ENCODE measurements at regions not wholly inside any gene's neighbourhood (a gene's known extent, or its start where the extent isn't known, plus 50 kb on each side); places are given as distances from the start of the nearest gene placed in this dataset.

- Histone ChIP-seq H3K4me2 (ENCODE audit: insufficient read depth, low read length) (no peak overlapping the region), H3K27ac (ENCODE audit: insufficient read depth, low read depth, low read length) (no peak overlapping the region), H3K9me1 (replicated peaks; ENCODE audit: control insufficient read depth, extremely low read depth, insufficient read depth, low read length) (no peaks in the 10 kb centered on the region), H3K9ac (replicated peaks; ENCODE audit: extremely low read depth, insufficient read depth, low read length) (no peak overlapping the region), H3K9me3 (replicated peaks; ENCODE audit: control insufficient read depth, insufficient read depth, low read length) (no peaks in the 10 kb centered on the region), H3K36me3 (ENCODE audit: control insufficient read depth in 2 of 2, extremely low read depth in 1 of 2, insufficient read depth in 2 of 2, low read length in 2 of 2) (no peaks in the 10 kb centered on the region), H3K27me3 (ENCODE audit: control insufficient read depth in 2 of 2, insufficient read depth in 2 of 2, low read length in 2 of 2) (no peaks in the 10 kb centered on the region), H2AFZ (ENCODE audit: low read depth, low read length) (no peak overlapping the region), H3K4me1 (ENCODE audit: control insufficient read depth, extremely low read depth, insufficient read depth, low read length) (peaks cover 2% of the 10 kb centered on the region), H3K79me2 (ENCODE audit: control insufficient read depth, insufficient read depth, low read length) (no peaks in the 10 kb centered on the region), H4K20me1 (replicated peaks; ENCODE audit: control insufficient read depth, extremely low read depth, insufficient read depth, low read length) (no peaks in the 10 kb centered on the region), H3K4me3 (replicated peaks in 1 of 3; ENCODE audit: insufficient read depth in 1 of 3, low read depth in 1 of 3, low read length in 3 of 3) (no peak overlapping the region)
- TF ChIP-seq FOS (IDR thresholded peaks at IDR 0.05; ENCODE audit: borderline replicate concordance, insufficient read depth, low read length) = no peak
- TF ChIP-seq JUN (IDR thresholded peaks at IDR 0.05; ENCODE audit: borderline replicate concordance, insufficient read depth, insufficient read length, low read depth) = no peak
- TF ChIP-seq MYC (IDR thresholded peaks at IDR 0.05; ENCODE audit: low read depth, low read length) = no peak
- TF ChIP-seq POLR2AphosphoS5 (IDR thresholded peaks at IDR 0.05; ENCODE audit: insufficient read depth, low read depth, low read length) = no peak
- no peak for TF ChIP-seq MAX (IDR thresholded peaks at IDR 0.05; ENCODE audit: insufficient read depth, insufficient read length)
- TF ChIP-seq CTCF (IDR thresholded peaks at IDR 0.05; ENCODE audit: extremely low read depth in 1 of 2, insufficient read depth in 1 of 2, low read depth in 1 of 2, low read length in 2 of 2) = no peak
- TF ChIP-seq POLR2A (IDR thresholded peaks at IDR 0.05; ENCODE audit: low read depth, low read length) = no peak
- no peak for TF ChIP-seq GATA2 (IDR thresholded peaks at IDR 0.05; ENCODE audit: insufficient read depth, insufficient read length, low read depth, low read length)
- TF ChIP-seq EZH2 (IDR thresholded peaks at IDR 0.05; ENCODE audit: borderline replicate concordance, low read depth, low read length, severe bottlenecking) = no peak
- intact Hi-C loops (cut with micrococcal nuclease) (no loop called here), dilution Hi-C loops (cut with MboI; ENCODE audit: extremely low pct_ligation_motif_present, low sequenced_read_pairs) (no loop called here)
- ChIA-PET POLR2A (no interaction called here), CTCF (no interaction called here)
- no TSS peak for BruUV-seq (replicated peaks)
- FAIRE-seq (no peak), DNase-seq (ENCODE audit: low read depth, low spot score) (no peak)
These were observed 158.0 kb downstream of the HGF start for GRCh38 chr7:81611805-81612204.
